HEK293T (cell line): ENCODE measurements at regions not wholly inside any gene's neighbourhood (a gene's known extent, or its start where the extent isn't known, plus 50 kb on each side); places are given as distances from the start of the nearest gene placed in this dataset.

ENCODE experiments used
- ARNT ChIP-seq: fragments of 450-650 bp; IDR thresholded peaks from 2 replicates; pipeline ENCODE4 v1.6.1; 2017; ENCODE audit warnings: mild to moderate bottlenecking
- BHLHE40 ChIP-seq: fragments of 450-650 bp; IDR thresholded peaks from 2 replicates; pipeline ENCODE4 v1.6.1; 2016; ENCODE audit warnings: mild to moderate bottlenecking, moderate library complexity, borderline replicate concordance
- ELF4 ChIP-seq: fragments of 450-650 bp; IDR thresholded peaks from 2 replicates; pipeline ENCODE4 v1.6.1; 2017; ENCODE audit warnings: antibody characterized with exemption
- FOXA1 ChIP-seq: fragments of 450-650 bp; IDR thresholded peaks from 2 replicates; pipeline ENCODE4 v1.6.1; 2016; ENCODE audit warnings: mild to moderate bottlenecking
- FOXK2 ChIP-seq: fragments of 450-650 bp; IDR thresholded peaks from 2 replicates; pipeline ENCODE4 v1.6.1; 2016; ENCODE audit warnings: mild to moderate bottlenecking
- FOXM1 ChIP-seq: fragments of 450-650 bp; IDR thresholded peaks from 2 replicates; pipeline ENCODE4 v1.6.1; 2017; ENCODE audit warnings: mild to moderate bottlenecking, borderline replicate concordance
- L3MBTL2 ChIP-seq: fragments of 450-650 bp; conservative IDR thresholded peaks from 2 replicates; pipeline ENCODE4 v1.6.1; 2016; ENCODE audit warnings: mild to moderate bottlenecking
- NFRKB ChIP-seq: fragments of 450-650 bp; IDR thresholded peaks from 2 replicates; pipeline ENCODE4 v1.6.1; 2016; ENCODE audit warnings: mild to moderate bottlenecking, moderate library complexity
- SP1 ChIP-seq: fragments of 450-650 bp; IDR thresholded peaks from 2 replicates; pipeline ENCODE4 v1.6.1; 2017
- SUZ12 ChIP-seq: fragments of 450-650 bp; IDR thresholded peaks from 2 replicates; pipeline ENCODE4 v1.6.1; 2016; ENCODE audit warnings: mild to moderate bottlenecking
- ZNF384 ChIP-seq: fragments of 450-650 bp; IDR thresholded peaks from 2 replicates; pipeline ENCODE4 v1.6.1; 2016

DNA sequence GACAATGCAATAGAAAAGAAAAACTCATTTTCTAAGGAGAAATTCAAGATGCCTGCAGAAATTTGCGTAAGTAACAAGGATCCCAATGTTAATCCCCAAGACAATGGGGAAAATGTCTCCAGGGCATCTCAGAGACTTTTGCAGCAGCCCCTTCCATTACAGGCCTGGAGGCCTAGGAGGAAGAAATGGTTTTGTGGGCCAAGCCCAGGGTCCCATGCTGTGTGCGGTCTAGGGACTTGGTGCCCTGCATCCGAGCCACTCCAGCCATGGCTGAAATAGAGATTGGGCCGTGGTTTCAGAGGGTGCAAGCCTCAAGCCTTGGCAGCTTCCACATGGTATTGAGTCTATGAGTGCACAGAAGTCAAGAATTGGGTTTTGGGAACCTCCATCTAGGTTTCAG is 103.9 kb upstream of the ACVR1 start:
- no peak for TF ChIP-seq FOXA1
- no peak for TF ChIP-seq SP1
- no peak for TF ChIP-seq BHLHE40
- no peak for TF ChIP-seq ZNF384
- no peak for TF ChIP-seq FOXM1
- TF ChIP-seq ELF4: no peak
- no peak for TF ChIP-seq ARNT
- TF ChIP-seq NFRKB: no peak
- TF ChIP-seq SUZ12: no peak
- TF ChIP-seq L3MBTL2: no peak
- TF ChIP-seq FOXK2: no peak
